ENCODE measurements at regions not wholly inside any gene's neighbourhood (a gene's known extent, or its start where the extent isn't known, plus 50 kb on each side); places are given as distances from the start of the nearest gene placed in this dataset.
"Not testable (repeated sequence)": the region's sequence is repeated elsewhere in the genome, so short reads cannot be mapped to it uniquely, and the experiment has no call there.

DNA sequence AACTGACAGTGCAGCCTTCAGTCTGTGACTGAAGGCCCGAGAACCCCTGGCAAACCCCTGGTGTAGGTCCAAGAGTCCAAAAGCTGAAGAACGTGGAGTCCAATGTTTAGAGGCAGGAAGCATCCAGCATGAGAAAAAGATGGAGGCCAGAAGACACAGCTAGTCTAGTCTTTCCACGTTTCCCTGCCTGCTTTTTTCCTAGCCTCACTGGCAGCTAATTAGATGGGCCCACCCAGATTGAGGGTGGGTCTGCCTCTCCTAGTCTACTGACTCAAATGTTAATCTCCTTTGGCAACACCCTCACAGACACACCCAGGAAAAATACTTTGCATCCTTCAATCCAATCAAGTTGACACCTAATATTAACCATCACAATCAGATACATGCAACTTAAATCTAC, 87.8 kb downstream of the TENT5D start:
- H3F3A ChIP-seq (ENCODE audit: insufficient read depth, low read length); H4K20me1 ChIP-seq (ENCODE audit: insufficient read depth, low read length); H3K4me3 ChIP-seq (ENCODE audit: low read depth, low read length, poor library complexity, severe bottlenecking); H3K9me2 ChIP-seq (ENCODE audit: low read depth, low read length); H3K9ac ChIP-seq (ENCODE audit: low read length); H3K36me3 ChIP-seq (ENCODE audit: insufficient read depth, low read length); H3K27ac ChIP-seq (ENCODE audit: low read depth, low read length, poor library complexity, severe bottlenecking); H3K4me2 ChIP-seq (ENCODE audit: low read length); H3K9me3 ChIP-seq (ENCODE audit: low read length); H2AFZ ChIP-seq (ENCODE audit: low read length); H3K79me2 ChIP-seq (ENCODE audit: insufficient read depth, low read length); H3K27me3 ChIP-seq (ENCODE audit: insufficient read depth, low read length): not testable (repeated sequence)
- peaks cover 18% of the 10 kb centered on the region for H3K4me1 ChIP-seq (ENCODE audit: insufficient read depth, low read length, severe bottlenecking)

DNA sequence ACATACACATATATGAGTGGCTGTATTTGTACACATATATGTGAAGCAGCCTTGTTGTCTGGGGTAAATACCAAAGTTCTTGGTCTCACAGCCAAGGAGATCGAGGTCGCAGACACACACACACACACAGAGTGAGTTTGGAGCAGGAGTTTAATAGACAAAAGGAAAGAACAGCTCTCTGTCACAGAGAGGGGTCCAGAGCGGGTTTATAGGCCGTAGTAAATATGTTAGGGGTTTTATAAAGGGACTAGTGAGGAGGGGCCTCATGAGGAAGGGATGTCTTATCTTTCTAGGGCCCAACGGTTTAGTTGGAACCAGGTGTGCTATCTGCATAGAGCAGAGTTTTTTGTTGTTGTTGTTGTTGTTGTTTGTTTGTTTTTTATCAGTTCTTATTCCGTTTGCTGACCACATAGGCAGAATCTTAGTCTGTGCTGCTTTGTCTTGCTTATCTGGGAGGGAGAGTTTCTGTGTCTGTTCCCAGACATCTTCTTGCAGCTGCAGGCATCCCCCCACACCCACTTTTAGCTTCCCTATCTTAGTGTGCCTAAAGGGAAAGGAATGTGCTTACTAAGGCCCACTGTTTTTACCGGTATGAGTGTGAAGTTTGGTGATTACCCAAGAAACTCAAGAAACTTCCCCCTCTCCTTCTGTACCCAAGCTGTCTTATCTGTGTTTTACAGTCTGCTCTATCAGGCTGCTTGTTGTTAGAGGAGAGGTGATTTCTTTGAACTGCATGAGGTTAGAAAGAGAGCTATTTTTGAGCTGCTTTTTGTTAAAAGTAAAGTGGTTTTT, 91.9 kb downstream of the TENT5D start:
- no peaks in the 10 kb centered on the region for H3K27me3 ChIP-seq (ENCODE audit: insufficient read depth, low read length)
- H3K4me1 ChIP-seq (ENCODE audit: insufficient read depth, low read length, severe bottlenecking): peaks cover 37% of the 10 kb centered on the region
- peak overlapping the region; percentile 29 for H3K4me3 ChIP-seq (ENCODE audit: low read depth, low read length, poor library complexity, severe bottlenecking)
- no peak overlapping the region for H3K9ac ChIP-seq (ENCODE audit: low read length)
- TF ChIP-seq EZH2 (IDR thresholded peaks at IDR 0.05; ENCODE audit: borderline replicate concordance, low read length): no peak
- TF ChIP-seq, protein P1, sequence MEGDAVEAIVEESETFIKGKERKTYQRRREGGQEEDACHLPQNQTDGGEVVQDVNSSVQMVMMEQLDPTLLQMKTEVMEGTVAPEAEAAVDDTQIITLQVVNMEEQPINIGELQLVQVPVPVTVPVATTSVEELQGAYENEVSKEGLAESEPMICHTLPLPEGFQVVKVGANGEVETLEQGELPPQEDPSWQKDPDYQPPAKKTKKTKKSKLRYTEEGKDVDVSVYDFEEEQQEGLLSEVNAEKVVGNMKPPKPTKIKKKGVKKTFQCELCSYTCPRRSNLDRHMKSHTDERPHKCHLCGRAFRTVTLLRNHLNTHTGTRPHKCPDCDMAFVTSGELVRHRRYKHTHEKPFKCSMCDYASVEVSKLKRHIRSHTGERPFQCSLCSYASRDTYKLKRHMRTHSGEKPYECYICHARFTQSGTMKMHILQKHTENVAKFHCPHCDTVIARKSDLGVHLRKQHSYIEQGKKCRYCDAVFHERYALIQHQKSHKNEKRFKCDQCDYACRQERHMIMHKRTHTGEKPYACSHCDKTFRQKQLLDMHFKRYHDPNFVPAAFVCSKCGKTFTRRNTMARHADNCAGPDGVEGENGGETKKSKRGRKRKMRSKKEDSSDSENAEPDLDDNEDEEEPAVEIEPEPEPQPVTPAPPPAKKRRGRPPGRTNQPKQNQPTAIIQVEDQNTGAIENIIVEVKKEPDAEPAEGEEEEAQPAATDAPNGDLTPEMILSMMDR (IDR thresholded peaks at IDR 0.05; ENCODE audit: low read length): no peak
- H3K9me2 ChIP-seq (ENCODE audit: low read depth, low read length): no peaks in the 10 kb centered on the region
- H3K9me3 ChIP-seq (ENCODE audit: low read length): no peaks in the 10 kb centered on the region
- H4K20me1 ChIP-seq (ENCODE audit: insufficient read depth, low read length): no peaks in the 10 kb centered on the region
- H2AFZ ChIP-seq (ENCODE audit: low read length): no peak overlapping the region
- H3K27ac ChIP-seq (ENCODE audit: low read depth, low read length, poor library complexity, severe bottlenecking): peak overlapping the region; percentile 76
- H3F3A ChIP-seq (ENCODE audit: insufficient read depth, low read length): no peaks in the 10 kb centered on the region
- no peaks in the 10 kb centered on the region for H3K36me3 ChIP-seq (ENCODE audit: insufficient read depth, low read length)
- H3K79me2 ChIP-seq (ENCODE audit: insufficient read depth, low read length): no peaks in the 10 kb centered on the region
- peak overlapping the region; percentile 46 for H3K4me2 ChIP-seq (ENCODE audit: low read length)

DNA sequence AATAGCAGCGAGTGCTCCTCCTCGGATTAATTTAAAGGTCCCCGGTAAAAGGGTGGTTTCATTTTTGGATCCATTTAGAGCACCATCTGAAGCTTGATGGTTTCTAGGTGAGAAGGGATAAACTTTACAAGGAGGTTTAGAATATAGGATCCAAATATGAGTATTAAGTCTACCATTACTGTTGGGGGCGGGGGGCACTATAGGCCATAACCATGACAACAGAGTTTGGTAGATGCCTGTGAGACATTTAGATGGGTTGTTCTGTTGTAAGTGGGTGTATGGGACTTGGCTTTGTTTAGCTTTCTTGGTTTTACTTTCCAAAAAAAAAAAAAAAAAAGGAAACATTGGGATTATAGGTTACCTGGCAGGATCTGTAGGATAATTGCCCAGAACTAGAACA, 92.7 kb downstream of the TENT5D start:
- H3K79me2 ChIP-seq (ENCODE audit: insufficient read depth, low read length): no peaks in the 10 kb centered on the region
- no peaks in the 10 kb centered on the region for H3K27me3 ChIP-seq (ENCODE audit: insufficient read depth, low read length)
- no peaks in the 10 kb centered on the region for H3F3A ChIP-seq (ENCODE audit: insufficient read depth, low read length)
- H2AFZ ChIP-seq (ENCODE audit: low read length): no peak overlapping the region
- H3K9ac ChIP-seq (ENCODE audit: low read length): no peak overlapping the region
- TF ChIP-seq EZH2 (IDR thresholded peaks at IDR 0.05; ENCODE audit: borderline replicate concordance, low read length): no peak
- TF ChIP-seq, protein P1 (IDR thresholded peaks at IDR 0.05; ENCODE audit: low read length): no peak
- no peaks in the 10 kb centered on the region for H3K36me3 ChIP-seq (ENCODE audit: insufficient read depth, low read length)
- H3K4me3 ChIP-seq (ENCODE audit: low read depth, low read length, poor library complexity, severe bottlenecking): peak overlapping the region; percentile 29
- peak overlapping the region; percentile 76 for H3K27ac ChIP-seq (ENCODE audit: low read depth, low read length, poor library complexity, severe bottlenecking)
- peaks cover 45% of the 10 kb centered on the region for H3K4me1 ChIP-seq (ENCODE audit: insufficient read depth, low read length, severe bottlenecking)
- no peaks in the 10 kb centered on the region for H3K9me3 ChIP-seq (ENCODE audit: low read length)
- H3K4me2 ChIP-seq (ENCODE audit: low read length): peak overlapping the region; percentile 46
- no peaks in the 10 kb centered on the region for H3K9me2 ChIP-seq (ENCODE audit: low read depth, low read length)
- no peaks in the 10 kb centered on the region for H4K20me1 ChIP-seq (ENCODE audit: insufficient read depth, low read length)

DNA sequence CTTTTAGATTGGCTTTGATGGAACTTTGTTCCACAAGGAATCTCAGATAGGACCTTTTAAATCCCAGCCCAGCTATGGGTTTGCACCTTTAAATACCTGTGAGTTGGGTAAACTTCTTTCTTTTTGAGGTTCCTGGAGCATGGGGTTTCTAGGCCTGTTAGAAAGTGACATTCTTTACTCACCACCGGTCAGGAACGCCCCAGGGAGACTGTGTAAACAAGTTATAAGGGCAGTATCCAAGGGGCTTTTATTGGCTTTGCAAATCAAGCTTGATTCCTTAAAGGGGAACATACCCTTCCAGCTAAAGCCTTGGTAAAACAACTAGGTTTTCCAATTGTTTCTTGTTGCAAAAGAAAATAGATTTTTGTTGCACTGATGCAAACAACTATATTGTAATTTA, 93.4 kb downstream of the TENT5D start:
- H2AFZ ChIP-seq (ENCODE audit: low read length): no peak overlapping the region
- no peaks in the 10 kb centered on the region for H4K20me1 ChIP-seq (ENCODE audit: insufficient read depth, low read length)
- peak overlapping the region; percentile 29 for H3K4me3 ChIP-seq (ENCODE audit: low read depth, low read length, poor library complexity, severe bottlenecking)
- peak overlapping the region; percentile 76 for H3K27ac ChIP-seq (ENCODE audit: low read depth, low read length, poor library complexity, severe bottlenecking)
- TF ChIP-seq, protein P1 (IDR thresholded peaks at IDR 0.05; ENCODE audit: low read length): no peak
- TF ChIP-seq EZH2 (IDR thresholded peaks at IDR 0.05; ENCODE audit: borderline replicate concordance, low read length): no peak
- no peaks in the 10 kb centered on the region for H3K79me2 ChIP-seq (ENCODE audit: insufficient read depth, low read length)
- H3K9ac ChIP-seq (ENCODE audit: low read length): no peak overlapping the region
- no peaks in the 10 kb centered on the region for H3K9me3 ChIP-seq (ENCODE audit: low read length)
- H3K4me1 ChIP-seq (ENCODE audit: insufficient read depth, low read length, severe bottlenecking): peaks cover 48% of the 10 kb centered on the region
- no peaks in the 10 kb centered on the region for H3K27me3 ChIP-seq (ENCODE audit: insufficient read depth, low read length)
- no peaks in the 10 kb centered on the region for H3K9me2 ChIP-seq (ENCODE audit: low read depth, low read length)
- H3K36me3 ChIP-seq (ENCODE audit: insufficient read depth, low read length): no peaks in the 10 kb centered on the region
- no peaks in the 10 kb centered on the region for H3F3A ChIP-seq (ENCODE audit: insufficient read depth, low read length)
- peak overlapping the region; percentile 19; the same call in 1 of the 2 replicates for H3K4me2 ChIP-seq (ENCODE audit: low read length)

Measured in OCI-LY1 (cell line).